GM12873 (cell line): ENCODE measurements at regions not wholly inside any gene's neighbourhood (a gene's known extent, or its start where the extent isn't known, plus 50 kb on each side); places are given as distances from the start of the nearest gene placed in this dataset.

ENCODE experiments used
- CTCF ChIP-seq: IDR thresholded peaks from 2 replicates; pipeline ENCODE4 v1.5.1; 2012; ENCODE audit warnings: low read depth, mild to moderate bottlenecking, moderate library complexity, low read length, control low read depth; ENCODE audit not compliant: insufficient read depth; ENCODE audit errors: missing control alignments

- no peak for TF ChIP-seq CTCF
Observed at GRCh38 chr13:90770334-90770733, 577.2 kb upstream of the MIR17HG start.

GRCh38 chr13:90773681-90774080 is 573.8 kb upstream of the MIR17HG start:
- no peak for TF ChIP-seq CTCF

GRCh38 chr13:90776051-90776748 is 571.3 kb upstream of the MIR17HG start:
- no peak for TF ChIP-seq CTCF

GRCh38 chr13:90783273-90783672 is 564.2 kb upstream of the MIR17HG start:
- TF ChIP-seq CTCF, result no peak

GRCh38 chr13:90787007-90787406 is 560.5 kb upstream of the MIR17HG start:
- no peak for TF ChIP-seq CTCF

GRCh38 chr13:90792335-90792734 is 555.2 kb upstream of the MIR17HG start:
- TF ChIP-seq CTCF, result no peak

GRCh38 chr13:90793261-90793820 is 554.1 kb upstream of the MIR17HG start:
- TF ChIP-seq CTCF, result no peak
